HG02610 (cell line): ENCODE measurements at regions not wholly inside any gene's neighbourhood (a gene's known extent, or its start where the extent isn't known, plus 50 kb on each side); places are given as distances from the start of the nearest gene placed in this dataset.

ENCODE experiments used
- ATAC-seq: cut with Tn5 transposase; IDR thresholded peaks from one replicate; pipeline ENCODE4 v1.9.1; 2021; ENCODE audit warnings: mild to moderate bottlenecking, moderate library complexity; ENCODE audit not compliant: unreplicated experiment

DNA sequence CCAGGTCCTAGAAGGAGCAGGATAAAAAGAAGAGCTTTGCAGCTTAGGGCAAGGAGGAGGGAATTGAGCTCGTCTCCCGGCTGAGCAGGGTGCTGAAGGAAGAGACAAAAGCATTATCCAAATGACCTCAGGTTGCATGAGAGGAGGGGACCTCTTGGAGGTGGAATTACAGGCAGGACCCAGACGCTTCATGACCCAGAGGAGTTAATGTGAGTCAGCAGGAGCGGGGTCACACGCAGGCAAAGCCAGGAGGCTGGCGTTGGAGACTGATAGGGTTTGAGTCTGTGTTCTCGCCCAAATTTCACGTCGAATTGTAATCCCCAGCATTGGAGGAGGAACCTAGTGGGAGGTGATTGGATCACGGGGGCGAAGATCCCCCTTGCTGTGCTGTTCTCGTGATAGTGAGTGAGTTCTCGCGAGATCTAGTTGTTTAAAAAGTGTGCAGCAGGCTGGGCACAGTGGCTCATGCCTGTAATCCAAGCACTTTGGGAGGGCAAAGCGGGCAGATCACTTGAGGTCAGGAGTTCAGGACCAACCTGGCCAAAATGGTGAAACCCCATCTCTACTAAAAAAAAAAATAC lies 63.7 kb upstream of the AUTS2 start:
- ATAC-seq = no peak

DNA sequence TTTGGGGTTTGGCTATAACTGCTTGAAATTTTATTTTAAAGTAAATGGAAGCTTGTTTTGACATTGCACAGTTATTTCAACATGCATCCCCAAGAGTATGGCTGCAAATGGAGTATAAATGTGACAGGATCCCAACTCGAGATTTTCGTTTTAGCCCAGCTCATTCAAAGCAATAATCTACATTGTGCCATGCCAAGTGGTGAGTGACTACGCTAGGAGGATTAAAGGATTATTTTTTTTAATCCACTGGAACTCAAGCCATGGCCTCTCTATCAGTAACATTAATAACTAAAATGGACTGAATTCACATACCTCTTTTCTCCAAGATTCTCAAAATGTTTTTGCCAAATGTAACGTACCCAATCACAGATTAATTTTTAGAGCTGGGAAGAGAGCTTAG lies 60.6 kb upstream of the AUTS2 start:
- ATAC-seq = no peak

DNA sequence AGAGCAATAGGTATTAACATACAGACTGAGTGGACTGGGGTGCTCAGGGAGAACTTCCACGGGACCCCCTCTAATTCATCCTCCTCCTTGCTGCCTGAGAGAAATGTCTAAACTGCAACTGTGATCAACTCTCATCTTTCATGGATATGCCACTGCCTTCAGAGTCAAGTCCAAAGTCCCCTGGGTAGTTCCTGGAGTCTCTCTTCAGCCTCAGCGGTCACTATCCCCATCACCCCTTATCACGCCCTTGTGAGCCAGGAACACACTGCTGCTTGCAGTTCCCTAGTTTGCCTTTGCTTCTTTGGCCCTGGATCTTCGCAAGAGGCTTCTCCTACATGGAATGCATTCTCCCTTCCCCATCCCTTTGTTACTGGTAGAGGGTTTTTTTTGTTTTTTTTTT lies 58.7 kb upstream of the AUTS2 start:
- ATAC-seq = no peak

DNA sequence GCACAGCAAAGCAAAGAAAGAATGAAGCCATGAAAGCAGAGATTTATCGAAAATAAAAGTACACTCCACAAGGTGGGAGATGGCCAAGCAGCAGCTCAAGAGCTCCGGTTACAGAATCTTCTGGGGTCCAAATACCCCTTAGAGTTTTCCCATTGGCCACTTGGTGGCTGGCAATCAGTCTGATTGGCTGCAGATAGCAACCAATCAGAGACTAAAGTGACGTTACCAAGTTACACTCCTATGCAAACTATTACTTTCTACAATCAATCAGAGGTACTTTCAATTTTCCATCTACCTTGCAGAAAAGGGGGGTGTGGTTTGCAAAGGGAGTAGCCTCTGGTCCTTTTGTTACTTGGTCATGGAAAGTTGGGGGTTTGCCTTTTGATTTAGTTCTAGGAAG lies 58.0 kb upstream of the AUTS2 start:
- ATAC-seq = no peak

DNA sequence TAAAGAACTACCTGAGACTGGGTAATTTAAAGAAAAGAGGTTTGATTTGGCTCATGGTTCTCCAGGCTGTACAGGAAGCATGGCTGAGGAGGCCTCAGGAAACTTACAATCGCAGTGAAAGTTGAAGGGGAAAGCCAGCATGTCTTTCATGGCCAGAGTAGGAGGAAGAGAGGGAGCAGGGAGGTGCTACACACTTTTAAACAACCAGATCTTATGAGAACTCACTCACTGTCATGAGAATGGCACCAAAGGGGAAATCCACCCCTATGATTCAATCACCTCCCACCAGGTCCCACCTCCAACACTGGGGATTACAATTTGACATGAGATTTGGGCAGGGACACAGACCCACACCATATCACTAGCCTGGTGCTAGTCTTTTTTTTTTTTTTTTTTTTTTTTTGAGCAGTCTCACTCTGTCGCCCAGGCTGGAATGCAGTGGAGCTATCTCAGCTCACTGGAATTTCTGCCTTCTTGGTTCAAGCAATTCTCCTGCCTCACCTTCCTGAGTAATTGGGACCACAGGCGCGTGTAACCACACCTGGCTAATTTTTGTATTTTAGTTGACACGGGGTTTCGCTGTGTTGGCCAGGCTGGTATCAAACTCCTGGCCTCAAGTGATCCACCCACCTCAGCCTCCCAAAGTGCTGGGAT lies 56.4 kb upstream of the AUTS2 start:
- peak; percentile 58 for ATAC-seq

DNA sequence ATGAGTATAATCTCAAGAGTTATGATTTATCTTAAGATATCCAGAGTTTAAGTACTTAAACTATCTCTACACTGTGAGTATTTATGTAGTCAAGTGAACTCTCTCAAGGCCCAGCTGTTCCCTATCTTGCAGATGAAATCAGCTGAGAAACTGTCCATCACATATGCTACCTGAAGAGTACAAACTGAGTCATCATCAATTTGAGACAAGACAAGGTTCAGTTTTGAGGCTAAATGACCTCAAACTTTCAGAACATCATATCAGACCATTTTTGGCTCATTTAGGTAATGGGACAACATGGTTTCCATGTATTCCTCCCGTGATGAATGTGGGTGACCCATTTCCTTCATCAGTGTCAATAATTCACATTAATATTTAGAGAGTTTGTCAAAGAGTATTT lies 53.1 kb upstream of the AUTS2 start:
- peak; percentile 65 for ATAC-seq
